H1 (cell line): ENCODE measurements at regions not wholly inside any gene's neighbourhood (a gene's known extent, or its start where the extent isn't known, plus 50 kb on each side); places are given as distances from the start of the nearest gene placed in this dataset.

Experiments
- CTCF ChIA-PET: fragments of 300-600 bp; sonication (Branson Sonifier 250); formaldehyde crosslinking; loops from one replicate; lab custom pipeline; 2021; ENCODE audit not compliant: partially characterized antibody; lab: Charles Lee
- POLR2A ChIA-PET: fragments of 300-600 bp; sonication (Branson Sonifier 250); formaldehyde crosslinking; loops from one replicate; lab custom pipeline; 2021; ENCODE audit warnings: inconsistent platforms; ENCODE audit not compliant: partially characterized antibody; lab: Charles Lee
- DNase-seq, 2 experiments: peaks; one replicate each; pipeline versions ENCODE4 v3.0.0 to v3.0.0-alpha.2; 2010 to 2022; ENCODE audit warnings: low spot score in 2 of 2, low read depth in 1 of 2, mixed read lengths in 1 of 2
- FAIRE-seq: peaks from 2 replicates; lab custom pipeline; 2011; peaks lifted over from hg19 to GRCh38; lab: Jason Lieb, UNC
- H2AFZ ChIP-seq: 2 replicates; pipeline ENCODE4 v1.8.1; 2012; ENCODE audit warnings: low read length, inconsistent platforms
- H2AK5ac ChIP-seq: 2 replicates; pipeline ENCODE4 v1.6.1; 2013; ENCODE audit warnings: low read depth, low read length
- H2BK120ac ChIP-seq: replicated peaks from 2 replicates; pipeline ENCODE3; 2013; ENCODE audit warnings: low read depth, low read length, inconsistent platforms
- H2BK12ac ChIP-seq: 2 replicates; pipeline ENCODE4 v1.6.1; 2013; ENCODE audit warnings: low read depth, low read length
- H2BK15ac ChIP-seq: 2 replicates; pipeline ENCODE4 v1.6.1; 2013; ENCODE audit warnings: low read length
- H2BK20ac ChIP-seq: 2 replicates; pipeline ENCODE4 v1.6.1; 2013; ENCODE audit warnings: low read length
- H2BK5ac ChIP-seq: 2 replicates; pipeline ENCODE4 v1.6.1; 2013; ENCODE audit warnings: low read depth, low read length
- H3K14ac ChIP-seq: 2 replicates; pipeline ENCODE4 v1.6.1; 2013; ENCODE audit warnings: inconsistent platforms; ENCODE audit not compliant: insufficient read length
- H3K18ac ChIP-seq: 2 replicates; pipeline ENCODE4 v1.6.1; 2013; ENCODE audit warnings: low read length; ENCODE audit errors: extremely low read depth
- H3K23ac ChIP-seq: 2 replicates; pipeline ENCODE4 v1.6.1; 2013; ENCODE audit warnings: inconsistent platforms; ENCODE audit not compliant: insufficient read length
- H3K23me2 ChIP-seq: 2 replicates; pipeline ENCODE4 v1.6.1; 2013; ENCODE audit warnings: low read depth, low read length
- H3K27ac ChIP-seq: 2 replicates; pipeline ENCODE4 v1.6.1; 2011; ENCODE audit warnings: low read depth, low read length, inconsistent platforms
- H3K27me3 ChIP-seq, 4 experiments: replicated peaks in 1 of 4; 1 replicate in 1 of 4; 2 replicates in 3 of 4; pipeline versions ENCODE4 v1.6.1 to v1.8.1; 2011 to 2013; ENCODE audit warnings: low read length in 3 of 4, mild to moderate bottlenecking in 3 of 4, inconsistent platforms in 2 of 4, mixed read lengths in 2 of 4, moderate library complexity in 1 of 4; ENCODE audit not compliant: control insufficient read depth in 3 of 4, insufficient read depth in 3 of 4; ENCODE audit errors: extremely low read depth in 1 of 4
- H3K36me3 ChIP-seq, 4 experiments: 2 replicates each; pipeline versions ENCODE4 v1.6.1 to v1.8.1; 2011 to 2013; ENCODE audit warnings: mild to moderate bottlenecking in 4 of 4, low read length in 3 of 4, moderate library complexity in 2 of 4, control low read depth in 1 of 4, inconsistent platforms in 1 of 4; ENCODE audit not compliant: insufficient read depth in 4 of 4, control insufficient read depth in 2 of 4
- H3K4ac ChIP-seq: replicated peaks from 2 replicates; pipeline ENCODE3; 2013; ENCODE audit warnings: low read length, low read depth, mixed read lengths, inconsistent platforms; ENCODE audit not compliant: insufficient read length
- H3K4me1 ChIP-seq, 4 experiments: replicated peaks in 1 of 4; 1 replicate in 1 of 4; 2 replicates in 3 of 4; pipeline versions ENCODE4 v1.6.1 to v1.8.1; 2011 to 2013; ENCODE audit warnings: low read length in 3 of 4, inconsistent platforms in 2 of 4, mixed read lengths in 1 of 4; ENCODE audit not compliant: insufficient read depth in 4 of 4, control insufficient read depth in 3 of 4
- H3K4me2 ChIP-seq, 2 experiments: 2 replicates each; pipeline versions ENCODE4 v1.6.1 to v1.8.1; 2011 to 2013; ENCODE audit warnings: low read depth in 2 of 2, low read length in 2 of 2, control low read depth in 1 of 2, inconsistent platforms in 1 of 2, mild to moderate bottlenecking in 1 of 2; ENCODE audit not compliant: insufficient read depth in 1 of 2
- H3K4me3 ChIP-seq, 4 experiments: fragments of 200-600, 300-600 bp in 1 of 4; sonication (generic), shearing (Covaris generic), sonication (Bioruptor Twin) in 1 of 4; 2 replicates each; pipeline versions ENCODE4 v1.5.1 to v1.8.1; 2011 to 2016; ENCODE audit warnings: low read length in 4 of 4, low read depth in 3 of 4, control low read depth in 2 of 4, inconsistent platforms in 2 of 4, mild to moderate bottlenecking in 2 of 4, mixed read lengths in 1 of 4, moderate library complexity in 1 of 4; ENCODE audit not compliant: insufficient read depth in 2 of 4; ENCODE audit errors: extremely low read depth in 1 of 4
- H3K56ac ChIP-seq: replicated peaks from 2 replicates; pipeline ENCODE3; 2013; ENCODE audit warnings: low read depth, mild to moderate bottlenecking, mixed read lengths, low read length, inconsistent platforms; ENCODE audit not compliant: insufficient read length
- H3K79me1 ChIP-seq: 2 replicates; pipeline ENCODE4 v1.6.1; 2013; ENCODE audit warnings: low read depth, low read length, control low read depth
- H3K79me2 ChIP-seq, 2 experiments: 2 replicates each; pipeline versions ENCODE4 v1.6.1 to v1.8.1; 2012 to 2013; ENCODE audit warnings: low read length in 2 of 2, mild to moderate bottlenecking in 2 of 2, inconsistent platforms in 1 of 2; ENCODE audit not compliant: insufficient read depth in 2 of 2, control insufficient read depth in 1 of 2
- H3K9ac ChIP-seq, 4 experiments: replicated peaks in 1 of 4; 1 replicate in 1 of 4; 2 replicates in 3 of 4; pipeline versions ENCODE4 v1.6.1 to v1.8.1; 2011 to 2013; ENCODE audit warnings: low read depth in 3 of 4, low read length in 3 of 4, control low read depth in 2 of 4, mild to moderate bottlenecking in 2 of 4, moderate library complexity in 2 of 4, inconsistent platforms in 1 of 4; ENCODE audit errors: extremely low read depth in 1 of 4
- H3K9me3 ChIP-seq, 2 experiments: 2 replicates each; pipeline versions ENCODE4 v1.6.1 to v1.8.1; 2012 to 2013; ENCODE audit warnings: mild to moderate bottlenecking in 2 of 2, moderate library complexity in 2 of 2, control low read depth in 1 of 2, inconsistent platforms in 1 of 2, low read depth in 1 of 2, low read length in 1 of 2, mixed read lengths in 1 of 2; ENCODE audit not compliant: insufficient read depth in 2 of 2
- H4K20me1 ChIP-seq, 2 experiments: replicated peaks in 1 of 2; 2 replicates each; pipeline versions ENCODE3 to v1.8.1; 2011 to 2013; ENCODE audit warnings: inconsistent platforms in 2 of 2, low read length in 2 of 2, mild to moderate bottlenecking in 1 of 2; ENCODE audit not compliant: insufficient read depth in 2 of 2, control insufficient read depth in 1 of 2
- H4K5ac ChIP-seq: 2 replicates; pipeline ENCODE4 v1.6.1; 2013; ENCODE audit warnings: low read length, low read depth, mixed read lengths, inconsistent platforms; ENCODE audit not compliant: insufficient read length
- H4K8ac ChIP-seq: 2 replicates; pipeline ENCODE4 v1.8.0; 2013; ENCODE audit warnings: mild to moderate bottlenecking, moderate library complexity, low read length, inconsistent platforms; ENCODE audit not compliant: insufficient read depth; ENCODE audit errors: extremely low read depth
- H4K91ac ChIP-seq: replicated peaks from 2 replicates; pipeline ENCODE3; 2013; ENCODE audit warnings: low read length, mixed read lengths, inconsistent platforms; ENCODE audit not compliant: insufficient read length
- ATF3 ChIP-seq: IDR thresholded peaks from 2 replicates; pipeline ENCODE4 v1.6.1; 2011; ENCODE audit warnings: low read depth, mild to moderate bottlenecking, low read length; ENCODE audit not compliant: insufficient read depth
- SP2 ChIP-seq: IDR thresholded peaks from 2 replicates; pipeline ENCODE4 v1.6.1; 2012; ENCODE audit warnings: mild to moderate bottlenecking, low read length, inconsistent platforms
- WGBS, 2 experiments: shearing (Covaris generic) in 1 of 2; methylation state at CpG; one replicate each; pipeline versions ENCODE4 v1.1.6 to v1.1.7; 2013 to 2015; ENCODE audit warnings: low lambda C conversion rate in 2 of 2, mixed read lengths in 2 of 2, inconsistent platforms in 1 of 2, low coverage in 1 of 2, missing lambda C conversion rate in 1 of 2; ENCODE audit not compliant: insufficient replicate concordance in 2 of 2, insufficient coverage in 1 of 2, insufficient read length in 1 of 2; ENCODE audit errors: extremely low coverage in 1 of 2, missing lambda C conversion rate in 1 of 2; 5-methylcytosine and 5-hydroxymethylcytosine counted together

GRCh38 chr17:62179525-62180161, 114.6 kb upstream of the MED13 start:
- TF ChIP-seq ATF3 (no peak), SP2 (no peak)

More at GRCh38 chr17:62179525-62180161, 114.6 kb upstream of the MED13 start:
- Histone ChIP-seq H3K79me2 (no peaks in the 10 kb centered on the region), H3K18ac (no peak overlapping the region), H3K4me2 (no peak overlapping the region), H4K20me1 (no peaks in the 10 kb centered on the region), H3K4me1 (peaks cover 0 to 2% (median 0%) of the 10 kb centered on the region in 4 experiments; a peak in 1 of 7 replicates), H2AK5ac (no peak overlapping the region), H3K36me3 (no peaks in the 10 kb centered on the region), H3K79me1 (no peaks in the 10 kb centered on the region), H2AFZ (no peak overlapping the region), H3K9me3 (no peaks in the 10 kb centered on the region), H4K8ac (no peak overlapping the region), H4K5ac (no peak overlapping the region), H2BK12ac (no peak overlapping the region), H2BK120ac (no peak overlapping the region), H4K91ac (no peak overlapping the region), H3K9ac (no peak overlapping the region), H3K14ac (no peak overlapping the region), H3K23ac (no peak overlapping the region), H2BK15ac (no peak overlapping the region), H2BK20ac (no peak overlapping the region), H3K23me2 (no peaks in the 10 kb centered on the region), H3K56ac (no peak overlapping the region), H2BK5ac (no peak overlapping the region), H3K27me3 (no peaks in the 10 kb centered on the region), H3K4me3 (no peak overlapping the region), H3K4ac (no peak overlapping the region), H3K27ac (no peak overlapping the region)
- 84% methylated on average over 4 of the region's 5 CpGs; no CpG with 5 or more reads in 1 of the 2 experiments for WGBS, 2 experiments
- CTCF ChIA-PET: interaction anchor here (1.1 kb wide), 1 partner anchor 8 kb away, joined by 3 read pairs; no protein-coding TSS in a partner anchor
- FAIRE-seq (no peak), DNase-seq (no peak)
- POLR2A ChIA-PET: no interaction called here
